B cell (primary cell): ENCODE measurements at regions not wholly inside any gene's neighbourhood (a gene's known extent, or its start where the extent isn't known, plus 50 kb on each side); places are given as distances from the start of the nearest gene placed in this dataset.

Source experiments
- ATAC-seq: fragments of 200-7000 bp; cut with Tn5 transposase; one replicate; pipeline ENCODE4 v1.10.0; 2021; ENCODE audit warnings: low read depth, mild to moderate bottlenecking, moderate number of reproducible peaks, moderate library complexity
- CTCF ChIA-PET: fragments of 350-600 bp; sonication (Branson Sonifier 250); formaldehyde crosslinking; loops from one replicate; lab custom pipeline; 2021; ENCODE audit warnings: antibody characterized with exemption, inconsistent platforms; lab: Charles Lee
- POLR2A ChIA-PET: fragments of 350-600 bp; sonication (Branson Sonifier 250); formaldehyde crosslinking; loops from one replicate; lab custom pipeline; 2021; ENCODE audit warnings: antibody characterized with exemption; lab: Charles Lee
- DNase-seq: peaks from one replicate; pipeline ENCODE4 v3.0.0; 2013
- H2AFZ ChIP-seq: 2 replicates; pipeline ENCODE4 v1.6.1; 2012; ENCODE audit warnings: mild to moderate bottlenecking, low read depth, low read length; ENCODE audit not compliant: insufficient read depth, poor library complexity, severe bottlenecking
- H3K27ac ChIP-seq, 2 donors: 1 replicate in 1 of 2; 2 replicates in 1 of 2; pipeline ENCODE4 v1.5.1; 2012 to 2013; ENCODE audit warnings: low read length in 2 of 2, mild to moderate bottlenecking in 2 of 2, moderate library complexity in 1 of 2
- H3K27me3 ChIP-seq, 4 experiments: fragments of 200-600 bp in 1 of 4; sonication (generic) in 1 of 4; replicated peaks in 1 of 4; 1 replicate in 2 of 4; 2 replicates in 2 of 4; pipeline versions ENCODE4 v1.6.1 to v1.7.0; 2013 to 2016; ENCODE audit warnings: low read length in 3 of 4, mild to moderate bottlenecking in 2 of 4, mixed read lengths in 1 of 4, moderate library complexity in 1 of 4; ENCODE audit not compliant: insufficient read depth in 4 of 4, control insufficient read depth in 3 of 4; ENCODE audit errors: control extremely low read depth in 1 of 4
- H3K36me3 ChIP-seq, 2 experiments: replicated peaks in 1 of 2; 1 replicate in 1 of 2; 2 replicates in 1 of 2; pipeline versions ENCODE4 v1.6.1 to v1.7.1; 2013; ENCODE audit warnings: low read length in 1 of 2; ENCODE audit not compliant: insufficient read depth in 2 of 2, control insufficient read depth in 1 of 2; ENCODE audit errors: control extremely low read depth in 1 of 2, extremely low read depth in 1 of 2
- H3K4me1 ChIP-seq, 2 donors: fragments of 200-600 bp in 1 of 2; sonication (generic) in 1 of 2; 1 replicate in 1 of 2; 2 replicates in 1 of 2; pipeline versions ENCODE4 v1.5.1 to v1.6.1; 2013 to 2017; ENCODE audit warnings: low read length in 2 of 2; ENCODE audit not compliant: control insufficient read depth in 2 of 2, insufficient read depth in 2 of 2
- H3K4me2 ChIP-seq: replicated peaks from 2 replicates; pipeline ENCODE3; 2012; ENCODE audit warnings: mild to moderate bottlenecking, low read depth, low read length; ENCODE audit not compliant: poor library complexity, severe bottlenecking
- H3K4me3 ChIP-seq, 5 experiments: fragments of 200-600 bp in 1 of 5; sonication (generic) in 1 of 5; 1 replicate in 3 of 5; 2 replicates in 2 of 5; pipeline versions ENCODE4 v1.5.1 to v1.7.0; 2011 to 2016; ENCODE audit warnings: low read length in 4 of 5, mild to moderate bottlenecking in 4 of 5, low read depth in 2 of 5, control low read depth in 1 of 5, moderate library complexity in 1 of 5; ENCODE audit not compliant: insufficient read depth in 1 of 5; ENCODE audit errors: control extremely low read depth in 1 of 5, extremely low read depth in 1 of 5
- H3K79me2 ChIP-seq: fragments of 200-600 bp; sonication (generic); one replicate; pipeline ENCODE4 v1.6.0; 2016; ENCODE audit warnings: low read length; ENCODE audit not compliant: control insufficient read depth, insufficient read depth
- H3K9ac ChIP-seq: fragments of 200-600 bp; sonication (generic); 2 replicates; pipeline ENCODE4 v1.6.1; 2017; ENCODE audit warnings: mild to moderate bottlenecking, low read length, moderate library complexity
- H3K9me3 ChIP-seq, 3 donors: one replicate each; pipeline versions ENCODE4 v1.6.1 to v1.7.1; 2013; ENCODE audit warnings: low read length in 2 of 3; ENCODE audit not compliant: control insufficient read depth in 2 of 3, insufficient read depth in 1 of 3; ENCODE audit errors: control extremely low read depth in 1 of 3
- H4K20me1 ChIP-seq: 2 replicates; pipeline ENCODE4 v1.6.0; 2012; ENCODE audit warnings: mild to moderate bottlenecking, low read length; ENCODE audit not compliant: insufficient read depth, control insufficient read depth, poor library complexity, severe bottlenecking
- H3K27ac Mint-ChIP-seq: one replicate; pipeline ENCODE4 v1.8.0; 2021; ENCODE audit warnings: mixed read lengths
- H3K27me3 Mint-ChIP-seq: one replicate; pipeline ENCODE4 v1.8.0; 2021; ENCODE audit warnings: mixed read lengths
- H3K4me1 Mint-ChIP-seq: one replicate; pipeline ENCODE4 v1.8.0; 2021; ENCODE audit warnings: mixed read lengths
- H3K4me3 Mint-ChIP-seq: one replicate; pipeline ENCODE4 v1.8.0; 2021; ENCODE audit warnings: mixed read lengths
- H3K9me3 Mint-ChIP-seq: one replicate; pipeline ENCODE4 v1.8.0; 2022; ENCODE audit warnings: mixed read lengths; ENCODE audit not compliant: insufficient read depth
- CTCF ChIP-seq: fragments of 200-600 bp; IDR thresholded peaks from one replicate; pipeline ENCODE4 v1.8.0; 2022; ENCODE audit warnings: antibody characterized with exemption, mild to moderate bottlenecking
- EZH2 ChIP-seq: IDR thresholded peaks from 2 replicates; pipeline ENCODE4 v1.6.1; 2012; ENCODE audit warnings: borderline replicate concordance, low read depth, mild to moderate bottlenecking, moderate library complexity, low read length; ENCODE audit not compliant: insufficient read depth, poor library complexity, severe bottlenecking
- WGBS: methylation state at CpG from one replicate; pipeline ENCODE4 v1.1.5; 2013; ENCODE audit warnings: missing lambda C conversion rate; ENCODE audit not compliant: insufficient coverage; 5-methylcytosine and 5-hydroxymethylcytosine counted together
- intact Hi-C: fragments of 100-400 bp; cut with micrococcal nuclease; formaldehyde crosslinking; loops from one replicate; pipeline ENCODE4 v1.10.0; 2022

DNA sequence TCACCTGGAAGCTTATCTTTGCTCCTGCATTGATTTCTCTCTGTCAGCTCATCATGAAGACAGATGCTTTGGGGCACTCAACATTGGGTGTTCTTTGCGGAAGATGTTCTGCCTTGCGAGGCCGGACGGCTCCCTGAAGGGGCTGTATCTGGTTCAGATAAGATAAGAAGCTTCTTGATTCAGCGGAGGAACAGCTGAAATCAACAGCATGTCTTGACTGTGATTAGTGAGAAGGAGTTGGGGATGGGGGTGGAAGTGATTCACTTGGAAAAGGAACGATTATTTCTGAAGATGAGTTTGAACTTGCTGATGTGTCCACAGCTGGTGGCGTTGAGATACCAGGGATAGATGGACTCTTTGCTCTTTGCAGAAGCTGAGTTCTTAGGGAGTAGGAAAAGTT, 126.9 kb upstream of the WSCD1 start:
- ATAC-seq (no peak), DNase-seq (no peak)
- Histone ChIP-seq H3K4me1 (no peaks in the 10 kb centered on the region), H3K4me3 (no peak overlapping the region), H3K36me3 (no peaks in the 10 kb centered on the region), H3K9ac (no peak overlapping the region), H3K79me2 (no peaks in the 10 kb centered on the region), H4K20me1 (no peaks in the 10 kb centered on the region), H3K9me3 (peaks cover 0 to 13% (median 0%) of the 10 kb centered on the region in 3 donors), H3K27me3 (peaks cover 0 to 2% (median 0%) of the 10 kb centered on the region in 4 experiments), H3K4me2 (no peak overlapping the region), H3K27ac (no peak overlapping the region), H2AFZ (no peak overlapping the region)
- intact Hi-C loops, result no loop called here
- no peak for TF ChIP-seq CTCF
- TF ChIP-seq EZH2, result no peak
- peaks cover 7% of the 10 kb centered on the region for H3K9me3 Mint-ChIP-seq
- peaks cover 32% of the 10 kb centered on the region for H3K27me3 Mint-ChIP-seq
- no peak overlapping the region for H3K27ac Mint-ChIP-seq
- ChIA-PET POLR2A (no interaction called here), CTCF (no interaction called here)
- H3K4me1 Mint-ChIP-seq, result no peaks in the 10 kb centered on the region
- no peak overlapping the region for H3K4me3 Mint-ChIP-seq
- WGBS, result 82% methylated on average over 7 of the region's 7 CpGs

- CTCF ChIA-PET, result no interaction called here
- 73% methylated on average over 5 of the region's 6 CpGs for WGBS
- intact Hi-C loops, result no loop called here
- Histone ChIP-seq H3K27ac (no peak overlapping the region), H3K27me3 (peaks cover 0 to 2% (median 0%) of the 10 kb centered on the region in 4 experiments), H4K20me1 (no peaks in the 10 kb centered on the region), H3K4me1 (no peaks in the 10 kb centered on the region), H3K79me2 (no peaks in the 10 kb centered on the region), H3K4me3 (no peak overlapping the region), H3K4me2 (no peak overlapping the region), H3K9ac (no peak overlapping the region), H2AFZ (no peak overlapping the region), H3K36me3 (no peaks in the 10 kb centered on the region), H3K9me3 (peaks cover 0 to 13% (median 0%) of the 10 kb centered on the region in 3 donors)
- Mint-ChIP-seq H3K4me1 (no peaks in the 10 kb centered on the region), H3K27ac (no peak overlapping the region), H3K4me3 (no peak overlapping the region), H3K9me3 (peaks cover 7% of the 10 kb centered on the region), H3K27me3 (peaks cover 38% of the 10 kb centered on the region)
- ATAC-seq (no peak), DNase-seq (no peak)
- no peak for TF ChIP-seq CTCF
- no peak for TF ChIP-seq EZH2
- POLR2A ChIA-PET, result no interaction called here
Measured at GRCh38 chr17:5943982-5944381, 126.2 kb upstream of the WSCD1 start.
